WTC11 (cell line): ENCODE measurements at regions not wholly inside any gene's neighbourhood (a gene's known extent, or its start where the extent isn't known, plus 50 kb on each side); places are given as distances from the start of the nearest gene placed in this dataset.

Experiments
- ATAC-seq: fragments of 200-7000 bp; cut with Tn5 transposase; 2 replicates; pipeline ENCODE4 v1.10.0; 2021; ENCODE audit warnings: mild to moderate bottlenecking, moderate library complexity
- CTCF ChIA-PET: fragments of 300-600 bp; sonication (Branson Sonifier 250); formaldehyde crosslinking; loops from one replicate; lab custom pipeline; 2021; ENCODE audit warnings: antibody characterized with exemption; lab: Charles Lee
- POLR2A ChIA-PET: fragments of 350-600 bp; sonication (Branson Sonifier 250); formaldehyde crosslinking; loops from one replicate; lab custom pipeline; 2021; ENCODE audit warnings: antibody characterized with exemption; lab: Charles Lee
- DNase-seq: peaks from one replicate; pipeline ENCODE4 v3.0.0; 2021; ENCODE audit warnings: low spot score
- H3K27ac Mint-ChIP-seq: 2 replicates; pipeline ENCODE4 v1.8.0; 2021; ENCODE audit warnings: mixed read lengths
- H3K27me3 Mint-ChIP-seq: 2 replicates; pipeline ENCODE4 v1.8.0; 2021; ENCODE audit warnings: low read depth, mild to moderate bottlenecking, moderate library complexity, mixed read lengths
- H3K36me3 Mint-ChIP-seq: 2 replicates; pipeline ENCODE4 v1.8.0; 2021; ENCODE audit warnings: mixed read lengths
- H3K4me1 Mint-ChIP-seq: 2 replicates; pipeline ENCODE4 v1.8.0; 2022; ENCODE audit warnings: mixed read lengths
- H3K4me3 Mint-ChIP-seq: 2 replicates; pipeline ENCODE4 v1.8.0; 2021; ENCODE audit warnings: mild to moderate bottlenecking, moderate library complexity, mixed read lengths
- H3K9me3 Mint-ChIP-seq: 2 replicates; pipeline ENCODE4 v1.8.0; 2021; ENCODE audit warnings: mixed read lengths
- GABPB1 ChIP-seq: sonication (generic); formaldehyde crosslinking; IDR thresholded peaks from 2 replicates; pipeline ENCODE4 v1.8.1; 2023; ENCODE audit warnings: mild to moderate bottlenecking, missing genetic modification reagents
- NFE2L1 ChIP-seq: sonication (generic); formaldehyde crosslinking; IDR thresholded peaks from 2 replicates; pipeline ENCODE4 v1.8.1; 2023; ENCODE audit warnings: missing genetic modification reagents
- NR3C1 ChIP-seq: sonication (generic); formaldehyde crosslinking; conservative IDR thresholded peaks from 2 replicates; pipeline ENCODE4 v1.8.1; 2023; ENCODE audit warnings: low read depth, mild to moderate bottlenecking, missing genetic modification reagents
- SMAD3 ChIP-seq: sonication (generic); formaldehyde crosslinking; IDR thresholded peaks from 2 replicates; pipeline ENCODE4 v1.8.0; 2022; ENCODE audit warnings: missing genetic modification reagents, mild to moderate bottlenecking, borderline replicate concordance
- TEAD4 ChIP-seq: sonication (generic); formaldehyde crosslinking; IDR thresholded peaks from 2 replicates; pipeline ENCODE4 v1.8.0; 2022; ENCODE audit warnings: mild to moderate bottlenecking, missing genetic modification reagents
- ZNF219 ChIP-seq: sonication (generic); formaldehyde crosslinking; IDR thresholded peaks from 2 replicates; pipeline ENCODE4 v1.8.0; 2023; ENCODE audit warnings: missing genetic modification reagents, mild to moderate bottlenecking, borderline replicate concordance
- ZNF232 ChIP-seq: sonication (generic); formaldehyde crosslinking; IDR thresholded peaks from 2 replicates; pipeline ENCODE4 v1.8.0; 2022; ENCODE audit warnings: mild to moderate bottlenecking, missing genetic modification reagents
- ZNF671 ChIP-seq: fragments of 250-450 bp; sonication (Bioruptor Pico); IDR thresholded peaks from 2 replicates; pipeline ENCODE4 v1.8.0; 2021; ENCODE audit warnings: mild to moderate bottlenecking
- TF ChIP-seq, protein P1 (sequence below): sonication (generic); formaldehyde crosslinking; IDR thresholded peaks from 2 replicates; pipeline ENCODE4 v1.8.1; 2023; ENCODE audit warnings: mild to moderate bottlenecking, missing genetic modification reagents
- TF ChIP-seq, protein P2 (sequence below): sonication (generic); formaldehyde crosslinking; IDR thresholded peaks from 2 replicates; pipeline ENCODE4 v1.8.1; 2022; ENCODE audit warnings: mild to moderate bottlenecking, missing genetic modification reagents, moderate library complexity, borderline replicate concordance
- TF ChIP-seq, protein P3 (sequence below): fragments of 250-450 bp; sonication (Bioruptor Pico); IDR thresholded peaks from 2 replicates; pipeline ENCODE4 v1.9.0; 2021; ENCODE audit warnings: mild to moderate bottlenecking
- TF ChIP-seq, protein P4 (sequence below): fragments of 250-450 bp; sonication (Bioruptor Pico); IDR thresholded peaks from 2 replicates; pipeline ENCODE4 v1.8.0; 2021; ENCODE audit warnings: mild to moderate bottlenecking
- TF ChIP-seq, protein P5 (sequence below): fragments of 250-450 bp; sonication (Bioruptor Pico); conservative IDR thresholded peaks from 2 replicates; pipeline ENCODE4 v1.9.0; 2021; ENCODE audit warnings: mild to moderate bottlenecking
- TF ChIP-seq, protein P6 (sequence below): fragments of 250-450 bp; sonication (Bioruptor Pico); IDR thresholded peaks from 2 replicates; pipeline ENCODE4 v1.9.0; 2021; ENCODE audit warnings: mild to moderate bottlenecking, borderline replicate concordance
- TF ChIP-seq, protein P7 (sequence below): fragments of 200-600 bp; IDR thresholded peaks from 2 replicates; pipeline ENCODE4 v1.8.0; 2022; ENCODE audit warnings: antibody characterized with exemption
- TF ChIP-seq, protein P8 (sequence below): sonication (generic); formaldehyde crosslinking; IDR thresholded peaks from 2 replicates; pipeline ENCODE4 v1.8.1; 2022; ENCODE audit warnings: low read depth, mild to moderate bottlenecking, moderate library complexity, missing genetic modification reagents, borderline replicate concordance

DNA sequence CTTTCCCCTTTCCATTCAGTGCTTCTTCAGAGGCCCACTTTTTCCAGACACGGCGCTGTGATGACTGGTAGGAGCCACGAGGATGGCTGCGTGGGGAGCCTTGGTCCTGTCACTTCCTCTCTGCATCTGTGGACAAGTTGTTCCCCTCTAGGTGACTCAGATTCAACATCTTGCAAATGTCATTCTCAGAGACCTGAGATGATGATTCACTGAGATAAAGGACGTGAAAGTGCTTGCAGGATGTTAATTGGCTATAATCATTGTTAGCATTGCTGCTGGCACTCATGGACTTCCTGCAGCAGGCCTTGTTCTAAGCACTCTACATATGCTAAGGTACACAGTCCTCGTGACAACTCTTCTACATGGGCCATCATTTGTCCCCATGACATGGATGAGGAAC, 489.8 kb upstream of the ZMIZ1 start (continued):
- TF ChIP-seq, protein P1, sequence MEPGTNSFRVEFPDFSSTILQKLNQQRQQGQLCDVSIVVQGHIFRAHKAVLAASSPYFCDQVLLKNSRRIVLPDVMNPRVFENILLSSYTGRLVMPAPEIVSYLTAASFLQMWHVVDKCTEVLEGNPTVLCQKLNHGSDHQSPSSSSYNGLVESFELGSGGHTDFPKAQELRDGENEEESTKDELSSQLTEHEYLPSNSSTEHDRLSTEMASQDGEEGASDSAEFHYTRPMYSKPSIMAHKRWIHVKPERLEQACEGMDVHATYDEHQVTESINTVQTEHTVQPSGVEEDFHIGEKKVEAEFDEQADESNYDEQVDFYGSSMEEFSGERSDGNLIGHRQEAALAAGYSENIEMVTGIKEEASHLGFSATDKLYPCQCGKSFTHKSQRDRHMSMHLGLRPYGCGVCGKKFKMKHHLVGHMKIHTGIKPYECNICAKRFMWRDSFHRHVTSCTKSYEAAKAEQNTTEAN (CRISPR knock-in tag), result no peak
- TF ChIP-seq TEAD4 (no peak), ZNF671 (no peak)
- TF ChIP-seq, protein P2, sequence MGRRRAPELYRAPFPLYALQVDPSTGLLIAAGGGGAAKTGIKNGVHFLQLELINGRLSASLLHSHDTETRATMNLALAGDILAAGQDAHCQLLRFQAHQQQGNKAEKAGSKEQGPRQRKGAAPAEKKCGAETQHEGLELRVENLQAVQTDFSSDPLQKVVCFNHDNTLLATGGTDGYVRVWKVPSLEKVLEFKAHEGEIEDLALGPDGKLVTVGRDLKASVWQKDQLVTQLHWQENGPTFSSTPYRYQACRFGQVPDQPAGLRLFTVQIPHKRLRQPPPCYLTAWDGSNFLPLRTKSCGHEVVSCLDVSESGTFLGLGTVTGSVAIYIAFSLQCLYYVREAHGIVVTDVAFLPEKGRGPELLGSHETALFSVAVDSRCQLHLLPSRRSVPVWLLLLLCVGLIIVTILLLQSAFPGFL (CRISPR knock-in tag), result no peak
- TF ChIP-seq, protein P3, sequence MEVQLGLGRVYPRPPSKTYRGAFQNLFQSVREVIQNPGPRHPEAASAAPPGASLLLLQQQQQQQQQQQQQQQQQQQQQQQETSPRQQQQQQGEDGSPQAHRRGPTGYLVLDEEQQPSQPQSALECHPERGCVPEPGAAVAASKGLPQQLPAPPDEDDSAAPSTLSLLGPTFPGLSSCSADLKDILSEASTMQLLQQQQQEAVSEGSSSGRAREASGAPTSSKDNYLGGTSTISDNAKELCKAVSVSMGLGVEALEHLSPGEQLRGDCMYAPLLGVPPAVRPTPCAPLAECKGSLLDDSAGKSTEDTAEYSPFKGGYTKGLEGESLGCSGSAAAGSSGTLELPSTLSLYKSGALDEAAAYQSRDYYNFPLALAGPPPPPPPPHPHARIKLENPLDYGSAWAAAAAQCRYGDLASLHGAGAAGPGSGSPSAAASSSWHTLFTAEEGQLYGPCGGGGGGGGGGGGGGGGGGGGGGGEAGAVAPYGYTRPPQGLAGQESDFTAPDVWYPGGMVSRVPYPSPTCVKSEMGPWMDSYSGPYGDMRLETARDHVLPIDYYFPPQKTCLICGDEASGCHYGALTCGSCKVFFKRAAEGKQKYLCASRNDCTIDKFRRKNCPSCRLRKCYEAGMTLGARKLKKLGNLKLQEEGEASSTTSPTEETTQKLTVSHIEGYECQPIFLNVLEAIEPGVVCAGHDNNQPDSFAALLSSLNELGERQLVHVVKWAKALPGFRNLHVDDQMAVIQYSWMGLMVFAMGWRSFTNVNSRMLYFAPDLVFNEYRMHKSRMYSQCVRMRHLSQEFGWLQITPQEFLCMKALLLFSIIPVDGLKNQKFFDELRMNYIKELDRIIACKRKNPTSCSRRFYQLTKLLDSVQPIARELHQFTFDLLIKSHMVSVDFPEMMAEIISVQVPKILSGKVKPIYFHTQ (CRISPR knock-in tag), result no peak
- TF ChIP-seq, protein P4, sequence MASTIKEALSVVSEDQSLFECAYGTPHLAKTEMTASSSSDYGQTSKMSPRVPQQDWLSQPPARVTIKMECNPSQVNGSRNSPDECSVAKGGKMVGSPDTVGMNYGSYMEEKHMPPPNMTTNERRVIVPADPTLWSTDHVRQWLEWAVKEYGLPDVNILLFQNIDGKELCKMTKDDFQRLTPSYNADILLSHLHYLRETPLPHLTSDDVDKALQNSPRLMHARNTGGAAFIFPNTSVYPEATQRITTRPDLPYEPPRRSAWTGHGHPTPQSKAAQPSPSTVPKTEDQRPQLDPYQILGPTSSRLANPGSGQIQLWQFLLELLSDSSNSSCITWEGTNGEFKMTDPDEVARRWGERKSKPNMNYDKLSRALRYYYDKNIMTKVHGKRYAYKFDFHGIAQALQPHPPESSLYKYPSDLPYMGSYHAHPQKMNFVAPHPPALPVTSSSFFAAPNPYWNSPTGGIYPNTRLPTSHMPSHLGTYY (CRISPR knock-in tag), result no peak
- TF ChIP-seq, protein P5, sequence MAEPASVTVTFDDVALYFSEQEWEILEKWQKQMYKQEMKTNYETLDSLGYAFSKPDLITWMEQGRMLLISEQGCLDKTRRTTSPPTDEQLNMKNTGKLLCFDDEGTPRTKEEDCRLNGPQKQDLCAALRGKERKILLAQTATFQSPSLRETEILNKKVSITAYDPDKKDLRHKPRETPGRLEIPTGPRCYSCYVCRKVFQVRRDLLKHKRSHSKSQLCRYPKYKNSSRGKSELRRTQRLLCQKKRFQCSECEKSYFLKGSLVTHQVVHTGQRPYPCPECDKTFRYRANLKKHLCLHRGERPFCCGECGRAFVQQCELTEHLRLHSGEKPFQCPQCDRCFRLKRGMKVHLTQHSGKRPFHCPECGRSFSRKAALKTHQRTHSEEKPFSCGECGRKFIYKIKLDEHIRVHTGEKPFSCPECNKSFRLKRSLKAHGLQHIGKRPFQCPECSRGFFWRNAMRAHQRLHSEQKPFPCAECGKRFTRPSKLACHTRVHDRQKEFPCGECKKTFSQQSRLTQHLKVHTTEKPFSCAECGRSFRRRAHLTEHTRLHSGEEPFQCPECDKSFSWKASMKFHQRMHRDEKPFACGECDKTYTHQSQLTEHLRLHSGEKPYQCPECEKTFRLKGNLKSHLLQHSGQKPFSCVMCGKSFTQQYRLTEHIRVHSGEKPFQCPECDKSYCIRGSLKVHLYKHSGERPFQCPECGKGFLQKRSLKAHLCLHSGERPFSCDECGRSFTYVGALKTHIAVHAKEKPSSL (CRISPR knock-in tag), result no peak

DNA sequence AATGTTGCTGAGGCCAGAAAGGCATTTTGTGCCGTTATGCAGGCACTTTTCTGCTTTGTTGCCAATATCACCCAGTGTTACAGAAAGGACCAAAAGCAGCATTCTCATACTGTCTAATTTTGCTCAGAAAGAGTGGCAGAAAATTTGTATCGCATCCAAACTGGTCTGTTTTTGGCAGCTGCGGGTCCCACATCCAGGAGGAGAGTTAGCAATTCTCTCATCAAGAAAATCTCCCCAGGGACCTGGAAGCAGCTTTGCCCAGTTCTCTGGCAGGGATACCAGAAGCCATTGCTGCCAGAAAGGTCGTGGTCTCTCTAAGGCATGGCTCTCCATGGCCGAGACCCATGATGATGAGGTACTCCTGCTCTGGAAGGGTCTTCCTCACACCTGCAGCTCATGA, 489.2 kb upstream of the ZMIZ1 start:
- H3K4me1 Mint-ChIP-seq, result peaks cover 8% of the 10 kb centered on the region
- no peak for DNase-seq
- ChIA-PET POLR2A (no interaction called here), CTCF (no interaction called here)
- no peak overlapping the region for H3K27ac Mint-ChIP-seq
- no peaks in the 10 kb centered on the region for H3K36me3 Mint-ChIP-seq
- no peaks in the 10 kb centered on the region for H3K9me3 Mint-ChIP-seq
- peaks cover 4% of the 10 kb centered on the region; the same call in 1 of the 2 replicates for H3K27me3 Mint-ChIP-seq
- ATAC-seq, result no peak
- H3K4me3 Mint-ChIP-seq, result no peak overlapping the region
- TF ChIP-seq GABPB1 (CRISPR knock-in tag) (no peak), NR3C1 (no peak), SMAD3 (CRISPR knock-in tag) (no peak), NFE2L1 (no peak), ZNF671 (no peak), ZNF232 (CRISPR knock-in tag) (no peak), ZNF219 (CRISPR knock-in tag) (no peak)
- TF ChIP-seq, protein P3 (CRISPR knock-in tag), result no peak
- TF ChIP-seq, protein P6, sequence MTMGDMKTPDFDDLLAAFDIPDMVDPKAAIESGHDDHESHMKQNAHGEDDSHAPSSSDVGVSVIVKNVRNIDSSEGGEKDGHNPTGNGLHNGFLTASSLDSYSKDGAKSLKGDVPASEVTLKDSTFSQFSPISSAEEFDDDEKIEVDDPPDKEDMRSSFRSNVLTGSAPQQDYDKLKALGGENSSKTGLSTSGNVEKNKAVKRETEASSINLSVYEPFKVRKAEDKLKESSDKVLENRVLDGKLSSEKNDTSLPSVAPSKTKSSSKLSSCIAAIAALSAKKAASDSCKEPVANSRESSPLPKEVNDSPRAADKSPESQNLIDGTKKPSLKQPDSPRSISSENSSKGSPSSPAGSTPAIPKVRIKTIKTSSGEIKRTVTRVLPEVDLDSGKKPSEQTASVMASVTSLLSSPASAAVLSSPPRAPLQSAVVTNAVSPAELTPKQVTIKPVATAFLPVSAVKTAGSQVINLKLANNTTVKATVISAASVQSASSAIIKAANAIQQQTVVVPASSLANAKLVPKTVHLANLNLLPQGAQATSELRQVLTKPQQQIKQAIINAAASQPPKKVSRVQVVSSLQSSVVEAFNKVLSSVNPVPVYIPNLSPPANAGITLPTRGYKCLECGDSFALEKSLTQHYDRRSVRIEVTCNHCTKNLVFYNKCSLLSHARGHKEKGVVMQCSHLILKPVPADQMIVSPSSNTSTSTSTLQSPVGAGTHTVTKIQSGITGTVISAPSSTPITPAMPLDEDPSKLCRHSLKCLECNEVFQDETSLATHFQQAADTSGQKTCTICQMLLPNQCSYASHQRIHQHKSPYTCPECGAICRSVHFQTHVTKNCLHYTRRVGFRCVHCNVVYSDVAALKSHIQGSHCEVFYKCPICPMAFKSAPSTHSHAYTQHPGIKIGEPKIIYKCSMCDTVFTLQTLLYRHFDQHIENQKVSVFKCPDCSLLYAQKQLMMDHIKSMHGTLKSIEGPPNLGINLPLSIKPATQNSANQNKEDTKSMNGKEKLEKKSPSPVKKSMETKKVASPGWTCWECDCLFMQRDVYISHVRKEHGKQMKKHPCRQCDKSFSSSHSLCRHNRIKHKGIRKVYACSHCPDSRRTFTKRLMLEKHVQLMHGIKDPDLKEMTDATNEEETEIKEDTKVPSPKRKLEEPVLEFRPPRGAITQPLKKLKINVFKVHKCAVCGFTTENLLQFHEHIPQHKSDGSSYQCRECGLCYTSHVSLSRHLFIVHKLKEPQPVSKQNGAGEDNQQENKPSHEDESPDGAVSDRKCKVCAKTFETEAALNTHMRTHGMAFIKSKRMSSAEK (CRISPR knock-in tag), result no peak
- TF ChIP-seq, protein P7, sequence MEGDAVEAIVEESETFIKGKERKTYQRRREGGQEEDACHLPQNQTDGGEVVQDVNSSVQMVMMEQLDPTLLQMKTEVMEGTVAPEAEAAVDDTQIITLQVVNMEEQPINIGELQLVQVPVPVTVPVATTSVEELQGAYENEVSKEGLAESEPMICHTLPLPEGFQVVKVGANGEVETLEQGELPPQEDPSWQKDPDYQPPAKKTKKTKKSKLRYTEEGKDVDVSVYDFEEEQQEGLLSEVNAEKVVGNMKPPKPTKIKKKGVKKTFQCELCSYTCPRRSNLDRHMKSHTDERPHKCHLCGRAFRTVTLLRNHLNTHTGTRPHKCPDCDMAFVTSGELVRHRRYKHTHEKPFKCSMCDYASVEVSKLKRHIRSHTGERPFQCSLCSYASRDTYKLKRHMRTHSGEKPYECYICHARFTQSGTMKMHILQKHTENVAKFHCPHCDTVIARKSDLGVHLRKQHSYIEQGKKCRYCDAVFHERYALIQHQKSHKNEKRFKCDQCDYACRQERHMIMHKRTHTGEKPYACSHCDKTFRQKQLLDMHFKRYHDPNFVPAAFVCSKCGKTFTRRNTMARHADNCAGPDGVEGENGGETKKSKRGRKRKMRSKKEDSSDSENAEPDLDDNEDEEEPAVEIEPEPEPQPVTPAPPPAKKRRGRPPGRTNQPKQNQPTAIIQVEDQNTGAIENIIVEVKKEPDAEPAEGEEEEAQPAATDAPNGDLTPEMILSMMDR, result no peak
- TF ChIP-seq, protein P8, sequence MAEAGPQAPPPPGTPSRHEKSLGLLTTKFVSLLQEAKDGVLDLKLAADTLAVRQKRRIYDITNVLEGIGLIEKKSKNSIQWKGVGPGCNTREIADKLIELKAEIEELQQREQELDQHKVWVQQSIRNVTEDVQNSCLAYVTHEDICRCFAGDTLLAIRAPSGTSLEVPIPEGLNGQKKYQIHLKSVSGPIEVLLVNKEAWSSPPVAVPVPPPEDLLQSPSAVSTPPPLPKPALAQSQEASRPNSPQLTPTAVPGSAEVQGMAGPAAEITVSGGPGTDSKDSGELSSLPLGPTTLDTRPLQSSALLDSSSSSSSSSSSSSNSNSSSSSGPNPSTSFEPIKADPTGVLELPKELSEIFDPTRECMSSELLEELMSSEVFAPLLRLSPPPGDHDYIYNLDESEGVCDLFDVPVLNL (CRISPR knock-in tag), result no peak
